OCI-M2 (cell line): ENCODE measurements at regions not wholly inside any gene's neighbourhood (a gene's known extent, or its start where the extent isn't known, plus 50 kb on each side); places are given as distances from the start of the nearest gene placed in this dataset.

ENCODE experiments used
- DNase-seq: peaks from one replicate; lab custom pipeline; 2025; ENCODE audit not compliant: unreplicated experiment; lab: John Stamatoyannopoulos, UW

- DNase-seq = no peak
Measured at GRCh38 chr5:124474528-124475215, 271.8 kb downstream of the ZNF608 start.

- DNase-seq = no peak
Measured at GRCh38 chr5:124468671-124469411, 277.6 kb downstream of the ZNF608 start.

- no peak for DNase-seq
Measured at GRCh38 chr5:124467745-124468144, 278.7 kb downstream of the ZNF608 start.

GRCh38 chr5:124466011-124466410 lies 280.4 kb downstream of the ZNF608 start:
- no peak for DNase-seq

GRCh38 chr5:124463851-124464250 lies 282.6 kb downstream of the ZNF608 start:
- DNase-seq = no peak

- DNase-seq = no peak
Measured at GRCh38 chr5:124462751-124463150, 283.7 kb downstream of the ZNF608 start.

GRCh38 chr5:124461941-124462340 lies 284.5 kb downstream of the ZNF608 start:
- DNase-seq = no peak

GRCh38 chr5:124461157-124461556 lies 285.3 kb downstream of the ZNF608 start:
- DNase-seq = no peak

DNA sequence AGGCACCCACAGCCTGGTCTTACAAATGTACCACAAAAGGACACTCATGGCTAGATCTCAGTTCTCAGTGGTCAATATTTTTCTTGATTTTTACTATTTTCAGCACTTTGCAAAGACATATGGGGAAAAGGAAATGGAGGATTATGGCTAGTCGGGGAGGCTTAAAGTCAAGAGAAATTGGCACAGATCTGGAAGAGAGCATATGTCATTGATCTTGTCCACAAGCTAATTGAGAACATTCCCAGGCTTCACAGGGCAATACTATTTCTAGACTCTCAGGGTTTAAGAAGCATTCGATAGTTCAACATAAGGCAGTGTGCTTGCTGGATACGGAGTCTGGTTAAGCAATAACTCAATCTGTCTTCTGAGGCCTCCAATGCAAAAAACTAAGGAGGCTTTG lies 285.8 kb downstream of the ZNF608 start:
- no peak for DNase-seq

GRCh38 chr5:124459984-124460383 lies 286.5 kb downstream of the ZNF608 start:
- DNase-seq = no peak

DNA sequence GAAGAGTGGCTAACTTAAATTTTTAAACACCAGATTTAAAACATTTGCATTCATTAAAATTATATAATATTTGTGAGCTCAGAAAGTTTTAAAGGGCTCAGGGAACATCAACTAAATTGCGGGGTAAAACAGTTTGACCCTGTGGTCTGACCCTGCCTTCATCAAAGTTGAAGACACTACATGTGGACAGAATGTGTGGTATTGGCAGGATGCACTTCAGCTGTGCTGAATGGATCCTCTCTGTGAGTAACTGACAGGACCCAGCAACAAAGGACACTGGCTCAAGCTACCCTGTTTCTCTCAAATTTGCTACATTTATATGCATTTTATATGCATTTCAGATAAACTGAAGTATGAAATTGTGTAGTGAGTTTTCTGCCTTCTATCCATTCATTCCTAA lies 288.5 kb downstream of the ZNF608 start:
- DNase-seq = no peak

DNA sequence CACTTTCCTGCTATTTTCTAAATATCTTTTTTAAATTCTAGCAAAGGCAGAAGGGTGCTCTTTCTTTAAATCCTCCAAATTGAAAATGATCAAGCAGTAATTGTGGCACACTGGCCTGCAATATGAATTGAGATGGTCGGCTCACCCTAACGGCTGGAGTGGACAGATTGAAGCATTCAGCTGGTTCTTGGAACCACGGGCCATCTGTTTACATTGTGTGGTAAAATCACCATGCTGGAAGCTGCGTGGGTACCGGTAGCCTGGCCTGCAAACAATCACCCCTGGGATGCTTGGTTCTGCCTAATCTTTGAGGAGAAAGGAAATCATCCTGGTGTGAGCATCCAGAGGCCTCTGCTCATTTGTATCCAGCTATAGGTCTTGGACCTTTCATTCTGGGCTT lies 289.3 kb downstream of the ZNF608 start:
- no peak for DNase-seq

DNA sequence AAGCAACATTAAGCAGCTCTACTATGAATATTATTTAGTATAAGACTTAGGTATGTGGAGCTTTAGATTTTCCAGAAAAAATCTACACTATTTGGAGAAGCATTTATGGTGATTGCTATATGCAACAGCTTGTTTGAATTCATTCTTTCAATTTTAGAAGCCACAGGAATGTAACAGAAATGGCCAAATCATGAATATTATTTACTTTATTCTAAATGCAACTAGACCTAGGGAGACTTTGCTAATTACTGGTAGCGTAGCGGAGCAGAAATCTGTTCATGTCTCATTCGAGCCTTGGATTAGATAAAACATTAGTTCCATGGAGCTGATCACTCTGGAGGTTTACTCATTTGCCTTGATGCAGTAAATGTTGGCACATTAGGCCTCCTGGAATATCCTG lies 290.2 kb downstream of the ZNF608 start:
- no peak for DNase-seq

GRCh38 chr5:124454081-124454480 lies 292.4 kb downstream of the ZNF608 start:
- DNase-seq = no peak

GRCh38 chr5:124453221-124454051 lies 293.0 kb downstream of the ZNF608 start:
- DNase-seq = no peak

DNA sequence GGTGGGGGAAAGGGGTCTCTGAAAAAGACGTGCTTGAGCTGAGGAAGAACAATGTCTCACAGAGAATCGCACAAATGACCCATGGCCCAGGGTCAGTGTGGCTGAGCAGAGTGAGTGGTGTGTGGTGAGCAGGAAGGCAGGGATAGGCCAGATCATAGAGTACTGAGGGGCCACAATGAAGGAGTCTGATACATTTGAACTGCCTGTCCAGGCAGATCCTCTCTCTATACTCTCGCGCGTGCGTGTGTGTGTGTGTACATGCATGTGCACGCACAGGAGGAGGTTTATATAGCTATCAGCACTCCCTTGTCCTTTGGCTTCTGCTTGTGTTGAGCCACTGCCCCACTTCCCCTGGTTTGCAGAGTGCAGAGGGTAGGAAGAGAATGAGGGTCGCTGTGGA lies 294.0 kb downstream of the ZNF608 start:
- DNase-seq = no peak

DNA sequence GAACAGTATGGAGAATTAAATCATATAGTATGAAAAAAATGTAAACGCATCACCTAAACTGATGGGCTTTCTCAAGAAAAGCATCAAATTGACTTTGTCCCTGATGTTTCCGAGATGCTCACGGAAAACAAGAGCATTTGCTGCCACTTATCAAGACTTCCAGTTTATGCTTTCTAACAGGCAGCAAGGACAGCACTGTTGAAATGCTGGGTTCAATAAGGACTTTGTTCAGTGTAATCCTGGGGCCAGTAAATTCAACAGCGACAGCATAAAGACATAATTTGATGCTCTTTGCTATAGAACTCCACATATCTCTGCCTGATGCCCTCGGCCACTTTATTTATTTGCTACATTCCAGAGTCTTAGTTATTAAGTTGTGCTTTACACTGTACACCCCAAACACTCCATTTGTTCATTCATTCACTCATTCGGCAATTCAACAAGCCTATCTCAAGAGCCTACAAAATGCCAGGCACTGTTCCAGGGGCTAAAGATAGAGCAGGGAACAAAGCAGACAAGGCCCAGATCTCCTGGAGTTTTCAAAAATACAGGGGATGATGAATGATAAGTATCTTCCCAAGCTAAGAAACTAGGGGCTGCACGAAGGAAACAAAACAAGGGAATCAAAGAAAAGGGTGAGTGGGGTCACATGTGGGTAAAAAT lies 294.6 kb downstream of the ZNF608 start:
- no peak for DNase-seq

- DNase-seq = no peak
Measured at GRCh38 chr5:124446120-124446519, 300.3 kb downstream of the ZNF608 start.

- DNase-seq = no peak
Measured at GRCh38 chr5:124445070-124445619, 301.3 kb downstream of the ZNF608 start.

DNA sequence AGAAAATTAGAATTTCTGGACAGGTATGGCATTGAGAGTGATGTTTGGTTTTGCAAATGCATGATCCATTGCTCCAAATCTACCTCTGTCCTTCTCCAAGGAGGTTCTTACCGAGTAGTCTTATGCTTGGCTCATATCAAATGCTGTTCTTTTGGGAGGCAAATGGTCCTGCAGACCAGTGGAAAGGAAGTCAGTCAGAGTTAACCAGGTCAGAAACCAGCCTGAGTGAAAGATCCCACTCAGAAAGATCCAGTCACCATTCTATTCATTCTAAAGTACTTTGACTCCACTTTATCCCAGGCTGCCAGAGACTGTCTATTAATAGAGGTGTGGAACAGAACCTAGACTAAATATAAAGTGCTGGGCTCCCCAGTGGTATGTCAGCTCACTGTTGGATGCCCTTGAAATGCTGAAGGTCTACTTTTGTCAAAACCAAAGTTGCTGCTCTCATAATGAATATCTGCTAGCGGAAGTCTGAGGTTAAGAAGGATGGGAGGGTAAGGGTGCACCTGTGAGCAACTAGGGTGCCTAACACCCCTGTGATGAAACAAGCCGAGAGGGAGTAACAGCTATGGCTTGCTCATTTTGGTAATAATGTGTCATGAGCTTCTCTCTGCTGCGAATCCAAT lies 302.2 kb downstream of the ZNF608 start:
- no peak for DNase-seq

- DNase-seq = no peak
Measured at GRCh38 chr5:124440471-124440870, 306.0 kb downstream of the ZNF608 start.
